Ecto neural progenitor cell (in vitro differentiated cells): ENCODE measurements at regions not wholly inside any gene's neighbourhood (a gene's known extent, or its start where the extent isn't known, plus 50 kb on each side); places are given as distances from the start of the nearest gene placed in this dataset.

Experiments
- DNase-seq: peaks from one replicate; pipeline ENCODE4 v3.0.0-alpha.2; 2018; ENCODE audit warnings: low spot score

DNA sequence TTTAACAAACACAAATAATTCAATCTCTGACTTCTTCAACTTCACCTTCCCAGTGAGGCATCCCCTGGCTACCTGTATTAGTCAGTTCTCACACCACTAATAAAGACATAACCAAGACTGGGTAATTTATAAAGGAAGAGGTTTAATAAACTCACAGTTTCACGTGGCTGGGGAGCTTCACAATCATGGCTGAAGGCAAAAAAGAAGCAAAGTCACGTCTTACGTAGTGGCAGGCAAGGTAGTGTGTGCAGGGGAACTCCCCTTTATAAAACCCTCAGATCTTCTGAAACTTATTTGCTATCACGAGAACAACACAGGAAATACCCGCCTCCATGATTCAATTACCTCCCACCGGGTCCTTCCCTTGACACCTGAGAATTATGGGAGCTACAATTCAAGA, 478.5 kb downstream of the ADGRL2 start:
- no peak for DNase-seq

- no peak for DNase-seq
Measured at GRCh38 chr1:82273816-82274215, 473.1 kb downstream of the ADGRL2 start.

- DNase-seq: no peak
Measured at GRCh38 chr1:82269431-82269830, 468.7 kb downstream of the ADGRL2 start.

DNA sequence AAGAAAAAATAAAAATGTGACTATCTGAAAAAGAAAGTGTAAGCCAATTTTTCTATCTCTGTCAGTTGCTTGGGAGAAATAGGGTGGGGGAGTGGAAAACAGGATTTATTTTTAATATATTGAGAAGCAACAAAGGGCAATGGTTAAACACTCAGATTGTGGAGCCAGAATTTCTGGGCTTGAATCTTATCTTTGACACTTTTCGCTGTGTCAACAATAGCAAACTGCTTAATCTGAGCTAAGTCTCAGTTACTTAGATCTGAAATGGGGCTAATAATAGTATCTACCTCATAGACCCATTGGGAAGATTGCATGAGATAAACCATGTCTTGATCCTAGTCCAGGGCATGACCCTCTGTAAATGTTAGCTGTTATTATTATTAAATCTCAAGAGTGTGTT, 468.1 kb downstream of the ADGRL2 start:
- no peak for DNase-seq

DNA sequence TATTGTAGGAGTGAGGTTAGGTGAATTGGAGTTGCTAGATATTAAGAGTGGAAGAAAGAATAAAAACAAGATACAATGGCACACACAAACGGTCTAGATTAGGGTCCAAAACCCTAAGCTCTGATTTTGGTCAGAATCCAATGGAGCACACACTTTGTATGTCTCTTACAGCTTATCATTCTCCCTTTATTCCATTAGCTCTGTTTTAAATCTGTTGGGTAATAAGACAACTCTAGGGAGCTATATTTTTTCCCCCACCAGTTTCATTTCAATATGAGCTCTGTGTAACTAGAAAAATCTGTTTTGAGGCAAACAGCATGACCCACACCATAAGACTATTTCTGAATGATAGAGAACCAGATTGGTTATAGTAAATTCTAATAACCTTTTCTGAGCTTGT, 465.6 kb downstream of the ADGRL2 start:
- no peak for DNase-seq

GRCh38 chr1:82265436-82265835, 464.7 kb downstream of the ADGRL2 start:
- DNase-seq: no peak

- DNase-seq: no peak
Measured at GRCh38 chr1:82264802-82265201, 464.1 kb downstream of the ADGRL2 start.

GRCh38 chr1:82263396-82263795, 462.7 kb downstream of the ADGRL2 start:
- DNase-seq: no peak

GRCh38 chr1:82260666-82261065, 459.9 kb downstream of the ADGRL2 start:
- DNase-seq: no peak

- no peak for DNase-seq
Measured at GRCh38 chr1:82260051-82260450, 459.3 kb downstream of the ADGRL2 start.

- no peak for DNase-seq
Measured at GRCh38 chr1:82258887-82259286, 458.2 kb downstream of the ADGRL2 start.

DNA sequence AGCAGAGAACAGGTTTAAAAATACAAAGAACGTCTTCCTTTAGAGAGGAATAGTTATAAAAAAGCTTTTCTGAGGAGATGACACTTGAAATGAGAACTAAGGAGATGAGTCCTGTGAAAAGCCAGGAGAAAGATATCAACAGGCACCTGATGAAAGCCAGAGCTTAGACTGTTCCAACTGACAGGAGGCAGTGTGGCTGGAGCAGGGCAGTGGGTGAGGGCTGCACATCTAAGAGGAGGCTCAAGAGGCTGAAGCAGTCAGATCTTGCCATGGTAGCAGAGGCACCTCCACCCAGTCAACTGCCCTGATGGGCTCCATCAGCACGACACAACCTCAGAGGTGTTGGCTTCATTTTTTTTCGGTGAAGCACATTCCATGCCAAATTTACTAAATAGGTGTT, 445.3 kb downstream of the ADGRL2 start:
- no peak for DNase-seq

GRCh38 chr1:82245345-82246014, 444.7 kb downstream of the ADGRL2 start:
- no peak for DNase-seq

GRCh38 chr1:82240571-82240970, 439.8 kb downstream of the ADGRL2 start:
- no peak for DNase-seq

DNA sequence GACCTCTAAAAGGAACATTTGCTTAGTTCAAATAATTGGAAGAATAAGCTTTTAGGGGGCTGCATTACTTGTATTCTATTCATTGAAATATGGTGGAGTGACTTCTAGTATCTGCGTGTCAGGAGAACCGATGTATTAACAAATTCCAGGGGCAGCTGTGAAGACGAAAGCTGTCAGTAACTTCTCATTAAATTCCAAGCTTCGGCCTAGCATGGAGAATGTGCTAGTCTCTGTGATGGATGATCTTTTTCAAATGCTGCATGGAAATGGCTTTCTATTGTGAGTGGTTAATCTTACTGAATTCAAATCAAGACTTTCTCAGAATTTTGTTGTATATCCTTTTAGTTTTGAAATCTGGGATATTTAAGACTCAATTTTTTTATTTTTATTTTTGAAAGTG, 429.9 kb downstream of the ADGRL2 start:
- no peak for DNase-seq

DNA sequence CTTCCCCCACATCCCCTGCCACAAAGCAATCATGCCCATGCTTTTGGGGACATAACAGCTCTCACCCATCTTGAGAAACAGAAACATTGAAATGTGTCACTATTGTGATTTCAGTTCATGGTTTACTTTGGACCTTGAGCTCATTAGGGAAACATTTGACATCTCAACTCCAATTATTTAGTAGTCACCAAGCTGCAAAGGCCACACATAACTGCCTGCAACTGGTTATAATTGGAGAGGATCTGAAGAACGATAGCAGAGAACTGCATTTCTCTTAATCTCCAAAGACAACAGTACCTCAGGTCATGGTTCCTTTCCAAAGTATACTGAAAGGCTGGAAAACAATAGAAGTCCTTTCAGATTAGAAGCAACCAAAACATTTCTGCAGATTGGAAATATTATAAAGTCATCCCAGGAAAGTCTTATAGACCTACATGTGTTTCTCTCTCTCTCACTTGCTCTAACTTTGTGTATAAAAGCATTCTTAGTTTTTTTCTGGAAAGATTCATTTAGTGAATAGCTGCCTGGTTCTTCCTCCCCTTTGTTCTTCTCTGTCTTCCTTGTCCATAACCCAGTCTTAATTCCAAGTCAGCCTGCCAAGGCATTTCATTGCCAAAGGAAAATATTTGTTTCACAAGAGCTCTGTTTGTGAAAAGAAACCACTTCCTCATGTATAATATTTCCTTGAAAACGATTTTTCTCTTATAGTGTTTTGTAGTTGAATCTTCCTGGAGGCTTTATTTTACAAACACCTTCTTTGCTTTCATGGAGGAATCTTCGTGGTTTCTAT, 426.8 kb downstream of the ADGRL2 start:
- DNase-seq: no peak

GRCh38 chr1:82226186-82226505, 425.4 kb downstream of the ADGRL2 start:
- no peak for DNase-seq

GRCh38 chr1:82225421-82226185, 424.9 kb downstream of the ADGRL2 start:
- DNase-seq: no peak

DNA sequence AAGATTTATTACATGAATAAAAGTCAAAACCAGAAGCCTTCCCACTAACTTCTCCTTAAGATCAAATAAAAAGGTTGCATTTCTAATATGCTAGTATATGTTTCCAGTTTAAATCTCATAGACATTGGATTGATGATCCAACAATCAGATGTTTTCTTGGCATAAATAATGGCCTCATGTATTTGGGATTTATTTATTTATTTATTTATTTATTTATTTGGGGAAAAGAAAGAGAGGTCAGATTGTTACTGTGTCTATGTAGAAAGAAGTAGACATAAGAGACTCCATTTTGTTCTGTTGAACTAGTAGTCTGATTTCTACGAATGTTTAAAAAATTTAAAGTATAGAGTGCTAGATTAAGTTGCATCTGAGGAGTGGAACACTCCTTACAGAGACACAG, 422.4 kb downstream of the ADGRL2 start:
- no peak for DNase-seq

DNA sequence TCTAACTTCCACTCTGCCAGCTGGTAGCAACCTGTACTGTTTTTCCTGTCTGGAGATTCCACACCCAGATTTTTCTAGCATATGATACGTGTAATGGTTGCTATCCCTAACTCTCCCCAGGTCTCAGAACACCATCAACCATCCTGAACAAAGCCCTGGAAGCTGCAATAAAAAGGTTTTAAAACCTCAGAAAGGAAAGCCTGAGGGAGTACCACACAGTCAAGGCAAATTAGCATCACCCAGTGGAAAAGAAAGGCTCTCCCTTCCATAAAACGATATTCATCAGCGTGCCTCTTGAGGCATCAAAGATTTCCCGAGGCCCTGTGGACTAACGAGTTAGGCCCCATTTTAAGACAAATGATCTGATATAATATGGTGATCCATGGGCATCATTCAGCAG, 421.0 kb downstream of the ADGRL2 start:
- DNase-seq: no peak

DNA sequence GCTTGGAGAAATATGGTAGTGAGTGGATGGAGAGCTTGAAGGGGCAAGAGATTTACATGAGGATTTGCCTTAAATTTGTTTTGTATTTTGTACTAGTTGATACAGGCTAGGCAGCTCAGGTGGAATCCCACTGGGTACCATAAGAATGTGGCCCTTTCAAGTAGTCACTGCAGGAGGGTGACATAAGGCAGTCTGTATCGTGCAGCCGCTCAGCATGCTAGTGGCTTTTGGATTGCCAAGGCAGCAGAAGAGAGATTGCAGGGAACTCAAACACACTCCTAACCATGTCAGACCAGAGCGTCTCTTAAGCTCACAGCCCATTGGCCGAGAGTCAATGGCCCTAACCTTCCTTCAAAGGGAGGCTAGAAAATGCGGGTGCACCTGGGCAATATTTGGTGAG, 420.0 kb downstream of the ADGRL2 start:
- no peak for DNase-seq

GRCh38 chr1:82219841-82220240, 419.1 kb downstream of the ADGRL2 start:
- DNase-seq: no peak

DNA sequence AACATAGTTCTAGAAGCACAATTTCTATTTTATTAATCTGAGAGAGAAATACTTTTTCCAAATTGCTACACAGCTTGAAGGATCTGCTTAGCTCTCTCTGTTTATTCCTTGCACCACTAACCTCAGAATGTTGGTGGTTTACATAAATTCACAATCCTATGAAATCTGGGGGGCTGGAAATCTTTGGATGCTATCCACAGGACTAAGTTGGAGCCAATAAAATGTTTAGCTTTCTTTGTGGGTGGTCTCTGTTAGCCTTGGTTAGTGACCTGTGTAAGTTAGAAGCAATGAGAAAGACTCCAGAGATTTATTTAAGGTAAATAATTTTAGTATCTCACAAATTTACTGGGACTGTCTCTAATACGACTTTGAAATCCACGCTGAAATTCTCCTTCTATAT, 418.1 kb downstream of the ADGRL2 start:
- no peak for DNase-seq
